KG1 (cell line): ENCODE measurements at regions not wholly inside any gene's neighbourhood (a gene's known extent, or its start where the extent isn't known, plus 50 kb on each side); places are given as distances from the start of the nearest gene placed in this dataset.
"Not testable (repeated sequence)": the region's sequence is repeated elsewhere in the genome, so short reads cannot be mapped to it uniquely, and the experiment has no call there.

Experiments used
- DNase-seq: peaks from one replicate; lab custom pipeline; 2025; lab: John Stamatoyannopoulos, UW

DNA sequence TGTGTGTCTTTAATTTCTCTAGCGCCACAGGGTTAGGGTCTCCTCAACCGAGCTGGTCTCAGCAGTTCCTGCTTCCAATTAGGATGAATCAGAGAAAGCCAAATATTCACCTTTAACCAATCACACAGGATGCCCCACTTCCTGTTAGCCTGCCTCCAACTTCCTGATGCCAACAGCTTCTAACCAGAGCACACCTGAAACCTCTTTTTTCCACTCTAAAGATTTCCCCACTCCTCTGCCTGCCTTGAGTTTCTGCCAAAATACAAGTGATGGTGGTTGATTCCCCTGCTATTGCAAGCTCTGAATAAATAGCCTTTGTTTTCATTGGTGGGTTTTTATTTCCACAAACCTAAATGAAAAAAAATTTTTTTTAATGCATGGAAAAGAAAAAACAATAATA lies 144.7 kb upstream of the UST start:
- no peak for DNase-seq

DNA sequence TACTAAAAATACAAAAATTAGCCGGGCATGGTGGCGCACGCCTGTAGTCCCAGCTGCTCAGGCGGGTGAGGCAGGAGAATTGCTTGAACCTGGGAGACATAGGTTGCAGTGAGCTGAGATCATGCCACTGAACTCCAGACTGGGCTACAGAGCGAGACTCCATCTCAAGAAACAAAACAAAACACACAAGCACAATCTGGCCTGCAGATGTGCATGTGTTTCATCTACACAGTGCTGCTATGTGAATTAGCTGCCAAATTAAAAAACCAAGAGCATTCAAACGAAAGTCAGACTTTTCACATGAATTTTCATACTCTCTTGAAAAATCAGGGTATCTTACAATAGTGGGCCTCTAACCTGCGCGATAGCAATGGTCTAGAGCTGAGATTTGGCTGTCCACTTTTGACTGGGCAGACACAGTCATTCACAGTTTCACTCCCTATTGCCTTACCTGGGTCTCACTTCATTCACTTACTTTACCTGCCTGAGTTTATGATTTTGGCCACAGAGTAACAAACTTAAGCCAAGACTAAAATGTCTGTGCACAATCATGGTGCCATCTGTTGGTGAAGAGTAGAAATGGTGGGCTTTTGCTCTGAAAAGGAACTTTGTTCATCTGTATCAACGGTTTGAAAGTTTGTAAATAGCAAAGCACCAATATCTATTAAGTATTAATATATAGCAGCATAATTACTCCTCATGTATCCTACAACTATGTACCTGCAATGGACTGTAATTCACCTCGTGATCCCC lies 138.5 kb upstream of the UST start:
- DNase-seq, result no peak

DNA sequence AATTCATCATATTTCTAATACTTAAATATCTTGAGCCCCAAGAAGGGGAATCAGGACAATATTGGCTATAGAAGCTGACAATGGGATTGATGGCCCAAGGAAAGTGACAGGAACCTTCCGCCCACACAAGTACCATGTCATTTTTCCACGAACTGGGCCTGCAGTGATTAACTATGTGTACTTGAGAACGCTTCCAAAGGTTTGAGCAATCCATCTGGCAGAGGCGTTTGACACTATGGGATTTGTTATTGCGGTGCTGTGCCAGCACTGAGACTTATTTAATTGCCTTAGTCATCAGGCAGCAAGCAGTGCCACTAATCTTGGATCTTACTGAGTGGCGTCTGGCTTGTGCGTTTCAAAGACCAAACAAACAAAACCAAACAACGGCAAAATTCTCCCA lies 135.6 kb upstream of the UST start:
- DNase-seq, result no peak

DNA sequence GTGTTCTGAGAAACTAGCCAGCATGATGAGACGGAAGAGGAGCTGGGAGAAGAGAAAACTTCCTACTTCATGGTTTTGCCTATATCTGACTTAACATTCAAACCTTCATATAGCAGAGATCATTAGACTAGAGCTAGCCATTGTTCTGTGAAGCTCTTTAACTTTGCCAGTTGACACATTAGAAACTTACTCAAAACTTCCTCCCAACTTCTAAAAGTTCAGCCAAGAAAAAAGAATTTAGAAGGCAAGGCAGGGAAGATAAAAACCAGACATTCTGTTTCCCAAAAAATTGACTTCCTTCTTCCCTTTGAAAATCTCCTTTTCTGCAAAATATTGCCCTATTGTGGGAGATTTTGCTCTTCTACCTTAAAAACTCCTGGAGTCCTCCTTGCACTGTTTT lies 134.8 kb upstream of the UST start:
- no peak for DNase-seq

DNA sequence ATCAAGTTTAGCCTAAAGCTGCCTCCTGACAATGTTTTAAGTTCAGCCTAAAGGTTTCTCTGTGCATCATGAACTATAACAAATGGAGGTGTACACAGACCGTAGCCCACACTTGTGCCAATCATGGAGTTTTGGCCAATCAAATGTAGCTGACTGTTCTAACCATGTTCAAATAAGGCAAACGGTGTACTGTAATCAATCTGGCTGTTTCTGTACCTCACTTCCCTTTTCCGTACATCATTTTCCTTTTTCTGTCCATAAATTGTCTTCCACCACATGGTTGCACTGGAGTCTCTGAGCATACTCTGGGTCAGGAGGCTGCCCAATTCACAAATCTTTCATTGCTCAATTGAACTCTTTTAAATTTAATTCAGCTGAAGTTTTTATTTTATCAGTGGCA lies 132.2 kb upstream of the UST start:
- DNase-seq, result no peak

DNA sequence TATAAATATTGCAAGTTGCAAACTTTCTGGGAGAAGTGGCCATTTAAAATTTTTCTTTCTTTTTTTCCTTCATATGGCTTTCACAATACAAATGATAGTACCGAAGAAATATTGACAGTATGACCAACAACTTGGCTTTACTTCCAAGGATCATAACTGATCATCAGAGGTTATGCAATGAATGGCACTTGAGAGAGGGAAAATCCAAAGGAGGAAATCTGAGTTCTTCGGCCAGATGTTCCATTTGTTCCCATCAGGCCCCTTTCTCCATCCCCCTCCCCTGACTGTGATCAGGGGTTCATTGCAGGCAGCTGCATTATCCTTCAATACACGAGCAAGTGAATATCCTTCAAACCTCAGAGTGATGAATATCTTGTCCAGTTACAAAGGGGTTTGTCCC lies 130.0 kb upstream of the UST start:
- no peak for DNase-seq

DNA sequence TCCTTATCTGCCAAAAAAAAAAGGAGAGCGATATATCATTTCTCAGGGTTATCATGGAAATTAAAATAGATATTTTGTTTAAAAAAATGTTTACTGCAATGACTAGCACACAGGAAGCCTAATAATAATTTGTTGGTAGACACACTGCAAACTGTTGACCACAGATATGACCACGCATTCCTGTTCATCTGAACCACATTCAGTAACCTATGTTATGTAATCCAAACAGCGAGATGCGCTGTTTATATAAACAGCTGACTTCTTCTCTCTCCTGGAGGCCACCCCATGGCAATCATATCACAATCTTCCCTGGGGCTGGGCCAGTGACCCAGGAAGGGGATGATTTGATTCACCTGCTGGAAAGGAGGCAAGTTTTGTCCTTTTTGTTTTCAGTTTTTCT lies 129.3 kb upstream of the UST start:
- no peak for DNase-seq

DNA sequence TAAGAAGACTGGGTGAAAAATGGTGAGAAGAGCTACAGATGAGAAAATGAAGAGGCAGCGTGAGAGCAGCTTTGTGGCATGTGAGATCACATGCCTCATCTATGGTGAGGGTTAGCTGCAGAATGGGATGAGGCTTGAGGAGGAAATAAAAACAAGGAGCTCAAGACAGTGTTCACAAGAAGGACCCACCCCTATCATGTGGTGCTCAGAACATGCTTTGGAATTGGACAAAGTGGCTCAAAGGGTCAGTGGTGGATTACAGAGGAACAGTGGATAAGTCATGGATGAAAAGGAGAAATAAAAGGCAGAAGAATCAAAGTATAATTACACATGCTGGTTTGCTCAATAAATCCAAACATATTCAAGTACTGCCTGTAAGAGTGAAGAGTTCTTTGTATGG lies 126.9 kb upstream of the UST start:
- no peak for DNase-seq

DNA sequence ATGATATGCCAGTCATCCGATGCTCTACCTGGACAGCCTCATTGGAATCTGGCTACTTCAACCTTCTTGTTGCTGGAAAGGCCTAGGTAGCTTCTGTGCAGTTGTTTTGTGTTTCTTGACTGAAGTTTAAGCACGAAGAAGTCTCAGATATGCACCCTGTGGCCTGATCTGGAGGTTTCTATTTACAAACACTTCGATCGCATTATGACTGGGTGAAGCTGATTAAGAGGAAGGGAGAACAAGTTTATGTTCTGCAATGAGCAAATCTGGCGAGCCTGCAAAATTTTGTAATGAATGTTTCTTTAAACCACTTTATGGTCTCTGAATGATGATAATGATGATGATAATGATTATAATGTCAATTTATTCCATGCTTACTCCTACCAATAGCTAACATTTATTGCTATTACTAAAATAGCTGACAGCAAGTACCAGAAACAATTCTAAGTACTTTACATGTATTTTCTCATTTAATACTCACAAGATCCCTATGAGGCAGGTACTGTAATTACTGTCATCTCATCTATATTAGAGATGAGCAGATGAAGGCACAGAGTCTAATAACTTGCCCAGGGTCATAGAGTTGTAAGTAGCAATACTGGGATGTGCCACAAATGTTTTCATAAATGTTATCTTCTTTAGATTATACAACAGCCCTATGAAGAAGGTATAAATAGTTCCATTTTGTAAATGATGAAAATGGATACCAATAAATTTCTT lies 126.1 kb upstream of the UST start:
- DNase-seq, result no peak

DNA sequence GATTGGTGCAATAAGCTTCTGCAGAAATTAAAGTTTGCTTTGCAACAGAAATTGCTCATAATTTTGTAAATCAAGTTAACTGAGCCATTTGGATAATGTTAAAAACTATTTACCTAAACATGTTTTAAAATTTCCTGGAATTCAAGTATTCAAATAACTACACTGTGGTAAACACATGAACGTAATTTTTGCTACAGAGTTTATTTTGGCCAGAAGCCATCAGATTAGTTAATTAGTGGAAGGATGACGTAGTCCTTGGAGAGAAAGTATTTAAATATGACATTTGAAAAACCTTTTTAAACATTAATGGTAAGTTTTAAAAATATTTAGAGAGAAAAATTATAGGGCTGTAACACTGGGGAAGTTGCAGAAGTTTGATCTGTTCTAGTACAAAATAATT lies 121.2 kb upstream of the UST start:
- no peak for DNase-seq

DNA sequence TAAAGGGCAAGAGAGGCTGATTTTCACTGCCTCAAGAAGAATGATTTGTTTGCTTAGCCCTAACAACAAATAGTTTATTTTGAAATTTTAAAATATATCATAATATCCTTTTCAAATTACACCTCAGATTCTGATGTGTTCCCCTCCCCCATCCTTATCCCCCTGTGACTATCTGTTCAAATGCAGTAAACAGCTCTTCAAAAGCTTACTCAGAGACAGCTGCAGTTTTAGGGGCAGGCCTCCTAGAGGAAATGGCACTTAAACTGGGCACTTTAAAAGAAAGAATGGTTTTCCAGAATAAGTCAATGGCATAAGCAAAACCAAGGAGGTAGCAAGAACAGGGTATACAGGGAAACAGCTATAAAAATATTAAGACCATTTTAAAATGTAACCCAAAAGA lies 118.6 kb upstream of the UST start:
- DNase-seq, result no peak

DNA sequence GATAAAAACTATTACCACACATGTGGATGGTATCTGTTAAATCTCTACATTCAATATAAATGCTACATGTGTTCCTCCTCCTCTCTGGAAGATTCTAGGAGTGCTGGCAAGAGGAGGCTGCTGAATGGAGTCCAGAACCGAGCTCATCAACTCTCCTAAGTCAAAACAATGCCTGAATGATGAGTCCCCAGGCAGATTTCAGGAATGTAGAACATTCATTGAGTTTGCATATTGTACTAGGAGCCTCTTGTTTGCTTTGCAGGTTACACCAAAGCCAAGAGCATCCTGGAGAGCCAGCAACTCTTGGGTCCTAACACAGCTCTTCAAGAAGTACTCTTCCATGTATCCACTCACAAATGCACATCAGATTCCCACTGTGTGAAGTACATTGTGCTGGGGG lies 117.6 kb upstream of the UST start:
- DNase-seq, result no peak

DNA sequence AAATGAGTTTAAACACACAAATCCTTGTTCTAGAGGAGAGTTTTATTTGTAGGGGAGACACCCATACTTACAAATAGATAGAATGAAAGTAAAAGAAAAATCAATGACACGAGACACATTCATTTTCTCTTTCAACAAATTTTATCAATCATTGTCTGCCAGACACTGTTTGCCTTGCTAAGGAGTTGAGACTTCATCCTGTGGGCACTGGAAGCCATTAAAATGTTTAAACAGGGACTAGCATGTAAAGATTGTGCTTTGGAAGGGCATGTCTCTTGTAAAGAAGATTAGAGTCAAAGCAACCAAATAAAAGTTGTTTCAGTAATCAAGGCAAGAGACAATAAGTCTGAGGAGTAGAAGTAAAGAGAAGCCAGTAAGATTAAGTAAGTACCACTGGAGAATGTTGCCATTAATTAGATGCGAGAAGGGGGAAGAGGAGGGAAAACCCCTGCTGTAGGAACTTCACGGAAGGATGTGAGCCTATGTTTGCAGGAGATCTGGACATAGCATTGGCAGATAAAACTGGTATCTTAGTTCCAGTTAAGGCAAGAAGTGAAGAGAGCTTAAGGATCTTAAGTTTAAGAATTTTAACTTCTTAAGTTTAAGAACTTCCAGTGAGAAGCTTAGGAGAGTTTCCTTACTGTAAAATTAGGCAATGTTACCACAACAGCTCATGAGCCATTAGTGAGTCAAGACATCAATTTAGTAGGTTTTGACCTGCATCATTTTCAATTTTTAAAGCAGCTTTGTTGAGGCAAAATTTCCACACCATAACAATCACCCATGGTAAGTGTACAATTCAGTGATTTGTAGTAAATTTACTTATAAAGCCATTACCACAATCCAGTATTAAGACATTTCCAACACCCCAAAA lies 117.0 kb upstream of the UST start:
- DNase-seq, result no peak

DNA sequence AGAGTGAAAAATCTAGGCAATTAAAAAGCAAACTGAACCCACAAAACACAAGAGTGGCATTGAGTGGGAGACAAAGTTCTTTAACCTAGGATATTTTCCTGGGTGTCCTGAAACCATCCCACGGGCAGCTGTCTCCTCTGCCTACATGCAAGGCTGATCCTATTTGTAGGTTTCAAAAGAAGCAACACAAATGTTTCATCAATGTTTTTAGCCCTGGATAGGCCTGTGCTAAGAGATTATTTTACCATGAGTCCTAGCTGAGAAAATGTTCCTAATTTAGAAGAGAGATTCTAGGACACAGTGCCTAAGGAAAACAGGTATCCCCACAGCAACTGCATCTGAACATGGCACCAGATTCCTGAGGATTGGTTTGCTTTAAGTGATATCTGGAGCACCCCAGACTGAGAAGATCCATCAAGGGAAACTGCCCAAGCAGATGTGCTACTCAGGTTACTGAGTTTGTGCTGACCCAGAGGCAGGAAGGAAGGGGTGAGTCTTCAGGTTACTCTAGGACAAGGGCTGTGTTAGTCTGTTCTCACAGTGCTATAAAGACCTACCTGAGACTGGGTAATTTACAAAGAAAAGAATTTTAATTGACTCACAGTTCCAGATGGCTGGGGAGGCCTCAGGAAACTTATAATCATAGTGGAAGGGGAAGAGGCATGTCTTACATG lies 111.6 kb upstream of the UST start:
- no peak for DNase-seq

DNA sequence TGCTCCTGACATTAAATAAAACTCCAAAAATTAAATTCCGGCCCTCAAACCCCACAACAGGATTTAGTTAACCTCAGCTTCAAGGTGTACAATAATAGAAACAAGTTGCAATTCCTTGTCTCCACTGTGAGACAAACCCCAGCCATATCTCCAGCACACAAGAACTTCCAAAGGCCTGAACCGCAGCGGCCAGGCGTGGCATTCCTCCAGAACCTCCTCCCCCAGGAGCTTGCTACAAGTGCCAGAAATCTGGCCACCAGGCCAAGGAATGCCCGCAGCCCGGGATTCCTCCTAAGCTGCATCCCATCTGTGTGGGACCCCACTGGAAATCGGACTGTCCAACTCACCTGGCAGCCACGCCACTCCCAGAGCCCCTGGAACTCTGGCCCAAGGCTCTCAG lies 105.0 kb upstream of the UST start:
- not testable (repeated sequence) for DNase-seq

DNA sequence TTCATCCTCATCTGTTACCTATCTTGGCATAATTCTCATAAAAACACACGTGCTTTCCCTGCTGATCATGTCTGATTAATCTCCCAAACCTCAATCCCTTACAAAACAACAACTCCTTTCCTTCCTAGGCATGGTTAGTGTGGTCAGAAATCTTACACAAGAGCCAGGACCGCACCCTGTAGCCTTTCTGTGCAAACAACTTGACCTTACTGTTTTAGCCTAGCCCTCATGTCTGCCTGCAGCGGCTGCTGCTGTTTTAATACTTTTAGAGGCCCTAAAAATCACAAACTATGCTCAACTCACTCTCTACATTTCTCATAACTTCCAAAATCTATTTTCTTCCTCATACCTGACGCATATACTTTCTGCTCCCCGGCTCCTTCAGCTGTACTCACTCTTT lies 103.6 kb upstream of the UST start:
- DNase-seq, result not testable (repeated sequence)

DNA sequence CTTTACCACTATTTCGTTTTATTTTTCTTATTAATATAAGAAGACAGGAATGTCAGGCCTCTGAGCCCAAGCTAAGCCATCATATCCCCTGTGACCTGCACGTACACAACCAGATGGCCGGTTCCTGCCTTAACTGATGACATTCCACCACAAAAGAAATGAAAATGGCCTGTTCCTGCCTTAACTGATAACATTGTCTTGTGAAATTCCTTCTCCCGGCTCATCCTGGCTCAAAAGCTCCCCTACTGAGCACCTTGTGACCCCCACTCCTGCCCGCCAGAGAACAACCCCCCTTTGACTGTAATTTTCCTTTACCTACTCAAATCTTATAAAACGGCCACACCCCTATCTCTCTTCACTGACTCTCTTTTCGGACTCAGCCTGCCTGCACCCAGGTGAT lies 101.8 kb upstream of the UST start:
- not testable (repeated sequence) for DNase-seq

DNA sequence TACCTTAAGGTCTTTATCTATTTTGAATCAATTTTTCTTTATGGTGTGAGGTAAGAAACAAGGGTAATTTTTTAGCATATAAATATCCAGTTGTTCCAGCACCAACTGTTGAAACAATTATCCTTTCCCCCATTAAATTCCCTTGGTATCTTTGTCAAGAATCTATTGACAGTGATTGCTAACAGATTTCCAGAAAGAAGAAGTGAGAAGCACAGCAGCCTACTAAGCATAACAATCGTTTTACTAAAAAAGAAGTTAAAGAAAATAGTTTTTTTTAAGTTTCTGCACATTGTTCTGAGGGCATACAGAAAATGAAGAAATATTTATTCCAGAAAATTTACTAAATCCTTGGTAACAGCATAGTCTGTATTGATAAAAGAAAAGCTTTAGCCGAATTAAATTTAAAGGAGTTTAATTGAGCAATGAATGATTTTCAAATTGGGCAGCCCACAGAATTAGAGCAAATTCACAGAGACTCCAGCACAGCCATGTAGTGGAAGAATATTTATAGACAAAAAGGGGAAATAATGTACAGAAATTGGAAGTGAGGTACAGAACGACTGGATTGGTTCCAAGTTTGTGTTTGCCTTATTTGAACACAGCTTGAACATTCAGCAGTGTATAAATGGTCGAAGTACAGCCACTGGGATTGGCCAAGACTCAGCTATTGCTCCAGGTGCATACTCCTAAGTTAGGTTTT lies 97.9 kb upstream of the UST start:
- no peak for DNase-seq

DNA sequence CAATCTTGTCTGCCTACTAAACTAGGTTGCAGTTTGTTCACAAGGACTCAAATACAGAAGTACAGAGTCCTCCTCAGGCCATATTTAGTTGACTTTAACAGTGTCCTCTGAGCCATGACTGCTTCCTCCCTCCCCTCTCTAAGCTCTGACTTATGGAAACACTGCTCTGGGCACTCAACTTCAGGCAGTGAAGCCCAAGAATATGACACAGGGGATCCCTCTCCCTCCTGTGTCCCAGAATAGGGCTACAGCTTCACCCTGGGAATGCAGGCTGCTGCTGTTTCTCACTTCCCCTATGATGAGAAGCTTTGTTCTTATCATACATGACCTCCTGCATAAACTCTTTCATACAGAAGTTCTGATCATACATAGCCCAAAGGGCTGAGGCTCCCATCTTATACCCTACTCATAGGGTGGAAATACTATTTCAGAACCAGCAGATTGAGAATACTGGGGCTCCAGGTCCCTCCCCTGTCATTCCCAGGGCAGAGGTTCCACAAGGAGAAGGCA lies 97.3 kb upstream of the UST start:
- no peak for DNase-seq

DNA sequence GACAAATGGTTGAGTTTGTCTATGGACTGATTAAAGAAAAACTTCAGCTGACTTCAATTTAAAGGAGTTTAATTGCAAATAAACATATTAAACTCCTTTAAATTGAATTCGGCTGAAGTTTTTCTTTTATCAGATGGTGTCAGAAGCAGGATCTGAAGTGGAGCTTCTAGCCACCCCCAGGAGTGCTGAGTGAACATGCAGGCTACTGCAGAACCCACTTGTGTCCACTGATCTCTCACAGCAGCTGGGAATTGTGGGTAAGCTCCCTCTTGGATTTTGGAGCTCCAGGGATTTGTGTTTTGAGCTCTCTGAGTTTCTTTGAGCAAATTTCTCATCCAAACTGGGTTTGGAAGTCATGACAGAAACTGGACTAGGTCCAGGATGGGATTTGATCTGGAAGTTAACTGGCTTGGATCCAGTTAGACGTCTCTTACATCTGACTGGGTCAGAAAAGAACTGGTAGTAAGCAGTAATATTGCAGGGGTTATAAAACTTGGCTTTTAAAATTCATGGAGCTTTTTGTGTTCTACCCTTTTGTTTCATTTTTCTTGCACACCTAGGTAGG lies 95.8 kb upstream of the UST start:
- DNase-seq, result no peak

DNA sequence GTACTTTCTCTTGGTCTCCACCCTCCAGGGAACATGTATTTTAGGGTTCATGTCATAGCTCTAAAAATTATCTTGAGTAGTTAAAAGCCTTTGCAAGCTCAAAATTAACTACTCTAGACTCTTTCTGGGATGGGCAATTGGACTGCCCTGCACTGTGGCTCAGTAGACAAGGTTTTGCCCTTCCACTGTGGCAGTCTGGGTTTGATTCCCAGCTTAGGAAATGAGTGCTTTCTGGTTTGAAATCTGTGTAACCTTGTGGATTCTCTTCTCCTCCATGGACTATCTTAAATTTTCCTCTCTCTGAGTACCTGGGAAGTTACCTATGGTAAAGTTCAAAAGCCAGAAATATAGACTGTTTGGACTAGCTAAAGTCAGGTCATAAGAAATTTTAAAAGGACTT lies 94.6 kb upstream of the UST start:
- no peak for DNase-seq
